ENCODE measurements at regions not wholly inside any gene's neighbourhood (a gene's known extent, or its start where the extent isn't known, plus 50 kb on each side); places are given as distances from the start of the nearest gene placed in this dataset.

GRCh38 chr3:54240-54639 lies 142.3 kb upstream of the CHL1 start:
- TF ChIP-seq POLR2AphosphoS5 (IDR thresholded peaks at IDR 0.05) (no peak), CTCF (IDR thresholded peaks at IDR 0.05) (no peak), POLR2A (IDR thresholded peaks at IDR 0.05) (no peak), EP300 (IDR thresholded peaks at IDR 0.05; ENCODE audit: low read depth) (no peak)
